ENCODE measurements at regions not wholly inside any gene's neighbourhood (a gene's known extent, or its start where the extent isn't known, plus 50 kb on each side); places are given as distances from the start of the nearest gene placed in this dataset.

DNA sequence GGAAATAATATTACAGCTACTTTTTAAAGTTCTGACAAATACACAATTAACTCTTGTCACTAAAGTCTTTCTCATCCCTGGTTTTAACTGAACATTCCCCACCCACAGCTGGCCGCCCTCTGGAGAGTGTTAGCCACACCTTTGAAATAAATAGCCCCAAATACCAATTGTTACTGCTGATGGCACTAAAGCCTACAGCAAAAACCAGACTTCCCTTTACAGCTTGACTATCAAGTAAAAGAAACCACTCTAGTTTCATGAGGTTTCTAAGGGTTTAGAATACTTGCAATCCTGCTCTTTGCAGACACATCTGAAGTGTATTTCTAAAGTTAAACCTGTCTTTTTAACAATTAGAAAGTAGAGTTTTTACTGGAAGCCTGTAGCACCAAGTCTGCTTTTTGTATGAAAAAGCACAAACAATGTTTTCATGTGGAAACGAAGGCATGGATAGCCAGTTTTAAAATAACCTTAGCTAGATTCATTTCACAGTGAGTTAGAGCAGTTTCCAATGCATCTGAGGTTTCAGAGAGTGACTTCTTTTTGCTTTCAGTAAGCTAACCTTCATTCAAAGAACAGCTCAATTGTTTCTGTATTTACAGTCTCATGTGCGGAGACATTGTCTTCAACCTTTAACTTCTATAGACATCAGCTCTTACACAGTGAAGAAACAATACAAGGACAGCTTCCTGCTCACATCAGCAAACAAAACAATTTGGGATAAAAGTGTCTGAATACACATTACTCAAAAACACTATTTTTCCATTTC, 164.8 kb upstream of the VEGFC start:
- Histone ChIP-seq H3K27ac (no peak overlapping the region), H3K36me3 (no peaks in the 10 kb centered on the region), H3K9me3 (peaks cover 0 to 12% (median 0%) of the 10 kb centered on the region in 12 donors), H3K4me1 (no peaks in the 10 kb centered on the region), H3K4me3 (no peak overlapping the region), H3K27me3 (no peaks in the 10 kb centered on the region)
- TF ChIP-seq, protein P1, sequence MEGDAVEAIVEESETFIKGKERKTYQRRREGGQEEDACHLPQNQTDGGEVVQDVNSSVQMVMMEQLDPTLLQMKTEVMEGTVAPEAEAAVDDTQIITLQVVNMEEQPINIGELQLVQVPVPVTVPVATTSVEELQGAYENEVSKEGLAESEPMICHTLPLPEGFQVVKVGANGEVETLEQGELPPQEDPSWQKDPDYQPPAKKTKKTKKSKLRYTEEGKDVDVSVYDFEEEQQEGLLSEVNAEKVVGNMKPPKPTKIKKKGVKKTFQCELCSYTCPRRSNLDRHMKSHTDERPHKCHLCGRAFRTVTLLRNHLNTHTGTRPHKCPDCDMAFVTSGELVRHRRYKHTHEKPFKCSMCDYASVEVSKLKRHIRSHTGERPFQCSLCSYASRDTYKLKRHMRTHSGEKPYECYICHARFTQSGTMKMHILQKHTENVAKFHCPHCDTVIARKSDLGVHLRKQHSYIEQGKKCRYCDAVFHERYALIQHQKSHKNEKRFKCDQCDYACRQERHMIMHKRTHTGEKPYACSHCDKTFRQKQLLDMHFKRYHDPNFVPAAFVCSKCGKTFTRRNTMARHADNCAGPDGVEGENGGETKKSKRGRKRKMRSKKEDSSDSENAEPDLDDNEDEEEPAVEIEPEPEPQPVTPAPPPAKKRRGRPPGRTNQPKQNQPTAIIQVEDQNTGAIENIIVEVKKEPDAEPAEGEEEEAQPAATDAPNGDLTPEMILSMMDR (IDR thresholded peaks at IDR 0.05), result no peak
- TF ChIP-seq POLR2A (IDR thresholded peaks at IDR 0.05), result no peak
- DNase-seq, result no peak
- intact Hi-C loops (cut with DNase I), result no loop called here
- WGBS, 4 donors, result 56 to 68% (median 61%) methylated on average over 3 of the region's 3 CpGs
- no peak for ATAC-seq

DNA sequence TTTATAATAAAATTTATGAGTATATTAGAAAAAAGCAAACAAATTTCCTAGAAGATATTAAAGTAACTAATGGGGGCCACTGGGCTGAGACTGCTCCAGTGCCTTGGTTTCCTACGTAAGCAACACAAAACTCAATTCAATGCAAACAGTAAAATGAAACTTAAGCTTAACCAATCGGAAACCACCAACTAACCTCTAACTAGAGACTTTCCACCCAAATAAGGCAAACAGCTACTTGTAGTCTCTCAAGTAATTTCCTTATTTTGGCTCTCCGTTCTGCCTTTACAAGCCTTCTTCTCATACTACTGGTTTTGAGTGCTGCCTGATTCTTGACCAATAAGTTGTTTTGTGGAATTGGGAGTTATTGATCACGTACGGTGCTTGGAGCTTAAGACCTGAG, 167.3 kb upstream of the VEGFC start:
- TF ChIP-seq, protein P1 (IDR thresholded peaks at IDR 0.05), result no peak
- TF ChIP-seq POLR2A (IDR thresholded peaks at IDR 0.05), result no peak
- DNase-seq (no peak), ATAC-seq (no peak)
- Histone ChIP-seq H3K4me3 (no peak overlapping the region), H3K27ac (no peak overlapping the region), H3K36me3 (no peaks in the 10 kb centered on the region), H3K27me3 (no peaks in the 10 kb centered on the region), H3K4me1 (no peaks in the 10 kb centered on the region), H3K9me3 (peaks cover 0 to 7% (median 0%) of the 10 kb centered on the region in 12 donors)
- intact Hi-C loops (cut with DNase I), result no loop called here
- 87 to 95% (median 87%) methylated on average over 5 of the region's 5 CpGs for WGBS, 4 donors

DNA sequence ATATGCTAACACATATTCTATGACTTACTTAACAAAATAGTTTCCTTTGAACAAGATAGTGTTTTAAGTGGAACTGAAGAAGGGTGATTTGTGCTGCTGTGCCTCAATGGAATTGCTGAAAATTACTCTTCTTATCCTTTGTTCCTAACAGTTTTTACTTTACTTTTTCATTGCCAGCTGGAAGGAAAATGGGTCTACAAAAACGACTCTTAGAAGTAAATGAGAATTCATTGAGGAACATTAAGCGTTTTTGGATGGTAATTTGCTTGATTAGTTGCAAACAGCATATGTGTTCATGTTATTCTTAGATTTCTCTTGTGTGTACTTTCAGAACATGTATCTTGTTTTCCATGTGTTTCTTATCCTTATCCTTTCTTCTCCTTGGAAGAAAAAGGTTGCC, 170.4 kb upstream of the VEGFC start:
- intact Hi-C loops (cut with DNase I), result no loop called here
- WGBS, 4 donors, result 51 to 65% (median 57%) methylated on average over 2 of the region's 2 CpGs
- ATAC-seq, result no peak

DNA sequence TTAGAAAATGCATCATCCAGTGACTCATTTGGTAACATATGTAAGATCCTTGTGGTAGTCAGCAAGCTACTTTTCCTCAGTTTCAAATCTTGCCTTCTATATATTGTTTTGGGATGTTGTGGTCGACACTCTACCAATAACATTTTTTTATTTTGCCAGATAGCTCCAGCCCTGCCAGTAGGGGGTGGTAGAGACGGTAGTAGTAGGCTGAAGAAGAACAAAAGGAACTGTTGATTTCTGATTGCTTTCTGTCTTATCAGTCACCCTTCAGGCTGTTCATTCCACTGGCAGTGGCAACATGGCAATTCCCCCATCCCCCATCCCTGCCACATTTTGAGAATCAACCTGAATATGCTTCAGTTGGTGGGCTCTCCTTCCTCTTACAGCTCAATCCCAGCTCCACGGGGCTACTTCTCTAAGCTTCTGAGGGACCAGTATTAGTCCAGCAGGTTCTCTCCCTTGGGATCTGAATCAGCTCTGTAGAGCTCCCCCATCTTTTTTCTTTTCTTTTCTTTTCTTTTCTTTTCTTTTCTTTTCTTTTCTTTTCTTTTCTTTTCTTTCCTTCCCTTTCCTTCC, 171.5 kb upstream of the VEGFC start:
- no peak overlapping the region for H3K27ac ChIP-seq
- H3K4me1 ChIP-seq, result no peaks in the 10 kb centered on the region
- TF ChIP-seq, protein P1 (IDR thresholded peaks at IDR 0.05), result peak in 1 of 12 donors; percentile 18
- TF ChIP-seq POLR2A (IDR thresholded peaks at IDR 0.05), result no peak
- no peaks in the 10 kb centered on the region for H3K36me3 ChIP-seq
- no peak for ATAC-seq
- H3K9me3 ChIP-seq, result peaks cover 0 to 3% (median 0%) of the 10 kb centered on the region in 12 donors
- intact Hi-C loops (cut with DNase I), result no loop called here
- H3K4me3 ChIP-seq, result no peak overlapping the region
- DNase-seq, result no peak
- no peaks in the 10 kb centered on the region for H3K27me3 ChIP-seq
- WGBS, 4 donors, result 70 to 76% (median 74%) methylated on average over 3 of the region's 3 CpGs

More for the DNA sequence above, 170.4 kb upstream of the VEGFC start:
- H3K36me3 ChIP-seq, result no peaks in the 10 kb centered on the region
- peaks cover 0 to 3% (median 0%) of the 10 kb centered on the region in 12 donors for H3K9me3 ChIP-seq
- no peak for TF ChIP-seq POLR2A (IDR thresholded peaks at IDR 0.05)
- TF ChIP-seq, protein P1 (IDR thresholded peaks at IDR 0.05), result no peak
- no peak for DNase-seq
- no peak overlapping the region for H3K4me3 ChIP-seq
- H3K27me3 ChIP-seq, result no peaks in the 10 kb centered on the region
- no peak overlapping the region for H3K27ac ChIP-seq
- no peaks in the 10 kb centered on the region for H3K4me1 ChIP-seq

Data from heart left ventricle (tissue), 16 donors.